ENCODE measurements at regions not wholly inside any gene's neighbourhood (a gene's known extent, or its start where the extent isn't known, plus 50 kb on each side); places are given as distances from the start of the nearest gene placed in this dataset.

- no peaks in the 10 kb centered on the region for H3K27me3 ChIP-seq
- no peak overlapping the region for H3K4me3 ChIP-seq
- DNase-seq = no peak
- TF ChIP-seq POLR2AphosphoS5 (IDR thresholded peaks at IDR 0.05) = no peak
- no peak for TF ChIP-seq EP300 (IDR thresholded peaks at IDR 0.05; ENCODE audit: low read depth)
- no peak for TF ChIP-seq POLR2A (IDR thresholded peaks at IDR 0.05)
- TF ChIP-seq, protein P1, sequence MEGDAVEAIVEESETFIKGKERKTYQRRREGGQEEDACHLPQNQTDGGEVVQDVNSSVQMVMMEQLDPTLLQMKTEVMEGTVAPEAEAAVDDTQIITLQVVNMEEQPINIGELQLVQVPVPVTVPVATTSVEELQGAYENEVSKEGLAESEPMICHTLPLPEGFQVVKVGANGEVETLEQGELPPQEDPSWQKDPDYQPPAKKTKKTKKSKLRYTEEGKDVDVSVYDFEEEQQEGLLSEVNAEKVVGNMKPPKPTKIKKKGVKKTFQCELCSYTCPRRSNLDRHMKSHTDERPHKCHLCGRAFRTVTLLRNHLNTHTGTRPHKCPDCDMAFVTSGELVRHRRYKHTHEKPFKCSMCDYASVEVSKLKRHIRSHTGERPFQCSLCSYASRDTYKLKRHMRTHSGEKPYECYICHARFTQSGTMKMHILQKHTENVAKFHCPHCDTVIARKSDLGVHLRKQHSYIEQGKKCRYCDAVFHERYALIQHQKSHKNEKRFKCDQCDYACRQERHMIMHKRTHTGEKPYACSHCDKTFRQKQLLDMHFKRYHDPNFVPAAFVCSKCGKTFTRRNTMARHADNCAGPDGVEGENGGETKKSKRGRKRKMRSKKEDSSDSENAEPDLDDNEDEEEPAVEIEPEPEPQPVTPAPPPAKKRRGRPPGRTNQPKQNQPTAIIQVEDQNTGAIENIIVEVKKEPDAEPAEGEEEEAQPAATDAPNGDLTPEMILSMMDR (IDR thresholded peaks at IDR 0.05) = no peak
- H3K27ac ChIP-seq = no peak overlapping the region
- intact Hi-C loops (cut with DNase I; ENCODE audit: low total_unique reads) = no loop called here
- in situ Hi-C loops (cut with MboI; ENCODE audit: low pct_ligation_motif_present in 1 of 4, low pct_unique_long_range_greater_than_20kb in 1 of 4, low sequenced_read_pairs in 3 of 4) = no loop called here
- H3K4me1 ChIP-seq = no peaks in the 10 kb centered on the region
- no peaks in the 10 kb centered on the region for H3K9me3 ChIP-seq
- no peaks in the 10 kb centered on the region for H3K36me3 ChIP-seq
- WGBS, 2 donors (ENCODE audit: low coverage in 1 of 2) = 86 to 94% methylated on average over 2 of the region's 2 CpGs
These were observed 160.5 kb downstream of the TUSC1 start for GRCh38 chr9:25517701-25518100.

GRCh38 chr9:25513509-25514033, 164.7 kb downstream of the TUSC1 start:
- in situ Hi-C loops (cut with MboI; ENCODE audit: low pct_ligation_motif_present in 1 of 4, low pct_unique_long_range_greater_than_20kb in 1 of 4, low sequenced_read_pairs in 3 of 4) = no loop called here

GRCh38 chr9:25505644-25506043, 172.6 kb downstream of the TUSC1 start:
- H3K4me3 ChIP-seq = no peak overlapping the region
- intact Hi-C loops (cut with DNase I; ENCODE audit: low total_unique reads) (no loop called here), in situ Hi-C loops (cut with MboI; ENCODE audit: low pct_ligation_motif_present in 1 of 4, low pct_unique_long_range_greater_than_20kb in 1 of 4, low sequenced_read_pairs in 3 of 4) (no loop called here)
- TF ChIP-seq, protein P1 (IDR thresholded peaks at IDR 0.05) = no peak
- TF ChIP-seq POLR2A (IDR thresholded peaks at IDR 0.05) (no peak), EP300 (IDR thresholded peaks at IDR 0.05; ENCODE audit: low read depth) (no peak), POLR2AphosphoS5 (IDR thresholded peaks at IDR 0.05) (no peak)
- no peaks in the 10 kb centered on the region for H3K27me3 ChIP-seq
- H3K36me3 ChIP-seq = no peaks in the 10 kb centered on the region
- DNase-seq = no peak
- H3K4me1 ChIP-seq = no peaks in the 10 kb centered on the region
- H3K27ac ChIP-seq = no peak overlapping the region
- no peaks in the 10 kb centered on the region for H3K9me3 ChIP-seq
- 50 to 67% methylated on average over 1 of the region's 1 CpG for WGBS, 2 donors (ENCODE audit: low coverage in 1 of 2)

More at GRCh38 chr9:25513509-25514033, 164.7 kb downstream of the TUSC1 start:
- DNase-seq = no peak
- Histone ChIP-seq H3K36me3 (no peaks in the 10 kb centered on the region), H3K4me1 (no peaks in the 10 kb centered on the region), H3K27me3 (no peaks in the 10 kb centered on the region), H3K27ac (no peak overlapping the region), H3K9me3 (no peaks in the 10 kb centered on the region), H3K4me3 (no peak overlapping the region)
- 65 to 79% methylated on average over 3 of the region's 3 CpGs for WGBS, 2 donors (ENCODE audit: low coverage in 1 of 2)
- TF ChIP-seq POLR2A (IDR thresholded peaks at IDR 0.05) (no peak), EP300 (IDR thresholded peaks at IDR 0.05; ENCODE audit: low read depth) (no peak), POLR2AphosphoS5 (IDR thresholded peaks at IDR 0.05) (no peak)
- intact Hi-C loops (cut with DNase I; ENCODE audit: low total_unique reads) = no loop called here

DNA sequence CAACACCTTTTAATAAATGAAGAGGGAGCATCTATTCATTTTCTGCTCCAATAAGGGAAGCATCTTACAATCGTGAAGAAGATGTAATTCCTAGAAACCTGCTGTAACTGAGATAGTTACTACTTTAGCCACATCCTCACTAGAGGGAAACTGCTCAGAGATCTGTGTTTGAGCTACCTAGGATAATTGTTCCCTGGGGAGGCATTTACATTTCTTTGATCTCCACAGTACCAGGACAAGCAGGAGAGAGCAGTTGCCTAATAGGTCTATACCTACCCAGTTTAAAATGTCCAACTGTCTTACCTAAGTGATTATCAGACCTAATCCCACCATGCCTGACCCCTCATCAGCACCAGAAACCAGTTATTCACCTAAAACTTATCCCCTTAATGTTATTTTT, 196.9 kb downstream of the TUSC1 start:
- Histone ChIP-seq H3K36me3 (no peaks in the 10 kb centered on the region), H3K4me1 (no peaks in the 10 kb centered on the region), H3K4me3 (no peak overlapping the region), H3K9me3 (no peaks in the 10 kb centered on the region), H3K27me3 (no peaks in the 10 kb centered on the region), H3K27ac (no peak overlapping the region)
- in situ Hi-C loops (cut with MboI; ENCODE audit: low pct_ligation_motif_present in 1 of 4, low pct_unique_long_range_greater_than_20kb in 1 of 4, low sequenced_read_pairs in 3 of 4) (no loop called here), intact Hi-C loops (cut with DNase I; ENCODE audit: low total_unique reads) (no loop called here)
- 47 to 50% methylated on average over 1 of the region's 1 CpG for WGBS, 2 donors (ENCODE audit: low coverage in 1 of 2)
- TF ChIP-seq EP300 (IDR thresholded peaks at IDR 0.05; ENCODE audit: low read depth) = no peak
- no peak for TF ChIP-seq POLR2A (IDR thresholded peaks at IDR 0.05)
- TF ChIP-seq, protein P1 (IDR thresholded peaks at IDR 0.05) = no peak
- TF ChIP-seq POLR2AphosphoS5 (IDR thresholded peaks at IDR 0.05) = no peak
- no peak for DNase-seq

DNA sequence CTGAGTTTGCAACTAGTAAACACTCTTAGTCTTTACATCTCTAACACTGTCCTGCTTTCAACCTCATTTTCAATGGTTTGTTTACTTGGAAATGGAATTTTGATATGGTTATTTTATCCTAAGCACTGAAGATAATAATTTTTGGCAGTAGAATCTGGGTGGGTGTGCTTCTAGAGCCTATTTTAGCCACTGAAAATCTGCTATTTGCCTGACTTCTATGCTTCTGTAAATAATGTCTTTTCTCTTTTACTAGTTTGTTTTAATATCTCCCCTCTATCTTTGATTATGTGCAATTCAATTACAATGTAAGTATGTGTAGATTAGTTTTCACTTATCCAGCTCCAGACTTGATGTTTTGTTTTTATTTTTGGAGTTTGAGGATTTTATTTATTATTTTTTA, 197.5 kb downstream of the TUSC1 start:
- in situ Hi-C loops (cut with MboI; ENCODE audit: low pct_ligation_motif_present in 1 of 4, low pct_unique_long_range_greater_than_20kb in 1 of 4, low sequenced_read_pairs in 3 of 4) = no loop called here
- Histone ChIP-seq H3K27ac (no peak overlapping the region), H3K4me1 (no peaks in the 10 kb centered on the region), H3K9me3 (no peaks in the 10 kb centered on the region), H3K4me3 (no peak overlapping the region), H3K36me3 (no peaks in the 10 kb centered on the region), H3K27me3 (no peaks in the 10 kb centered on the region)
- intact Hi-C loops (cut with DNase I; ENCODE audit: low total_unique reads) = no loop called here
- no peak for DNase-seq
- TF ChIP-seq EP300 (IDR thresholded peaks at IDR 0.05; ENCODE audit: low read depth) (no peak), POLR2A (IDR thresholded peaks at IDR 0.05) (no peak), POLR2AphosphoS5 (IDR thresholded peaks at IDR 0.05) (no peak)
- TF ChIP-seq, protein P1 (IDR thresholded peaks at IDR 0.05) = no peak

Data from transverse colon (tissue), 4 donors.